PC-3 (cell line): ENCODE measurements at regions not wholly inside any gene's neighbourhood (a gene's known extent, or its start where the extent isn't known, plus 50 kb on each side); places are given as distances from the start of the nearest gene placed in this dataset.
"Not testable (repeated sequence)": the region's sequence is repeated elsewhere in the genome, so short reads cannot be mapped to it uniquely, and the experiment has no call there.

ENCODE experiments used
- ATAC-seq: fragments of 200-7000 bp; cut with Tn5 transposase; 2 replicates; pipeline ENCODE4 v1.9.1; 2020; ENCODE audit warnings: mild to moderate bottlenecking, moderate library complexity
- BruUV-seq: library from RNA; stranded (reverse); fragments of 400-500 nt; replicated peaks from 2 replicates; lab custom pipeline; 2021; lab: Mats Ljungman, UMichigan
- CTCF ChIA-PET: fragments of 300-600 bp; sonication (Branson Sonifier 250); formaldehyde crosslinking; loops from one replicate; lab custom pipeline; 2022; ENCODE audit warnings: antibody characterized with exemption; lab: Charles Lee
- POLR2A ChIA-PET: fragments of 300-600 bp; sonication (Branson Sonifier 250); formaldehyde crosslinking; loops from one replicate; lab custom pipeline; 2022; ENCODE audit warnings: antibody characterized with exemption; ENCODE audit not compliant: unreplicated experiment; lab: Charles Lee
- DNase-seq: peaks from one replicate; pipeline ENCODE4 v3.0.0-alpha.2; 2015
- H2AFZ ChIP-seq: fragments of 300-600 bp; sonication (generic); 2 replicates; pipeline ENCODE4 v1.6.0; 2016; ENCODE audit warnings: antibody characterized with exemption, low read length
- H3F3A ChIP-seq: fragments of 300-600 bp; sonication (generic); one replicate; pipeline ENCODE4 v1.6.0; 2017; ENCODE audit warnings: antibody characterized with exemption, low read length, control low read depth, mild to moderate bottlenecking; ENCODE audit not compliant: unreplicated experiment
- H3K27ac ChIP-seq: fragments of 300-600 bp; sonication (generic); 2 replicates; pipeline ENCODE4 v1.5.1; 2016; ENCODE audit warnings: mild to moderate bottlenecking, low read length
- H3K27me3 ChIP-seq: fragments of 300-600 bp; sonication (generic); 2 replicates; pipeline ENCODE4 v1.6.1; 2016; ENCODE audit warnings: low read length, mixed read lengths
- H3K36me3 ChIP-seq: fragments of 300-600 bp; sonication (generic); 2 replicates; pipeline ENCODE4 v1.6.1; 2016; ENCODE audit warnings: low read depth, mixed run types, low read length, mixed read lengths
- H3K4me1 ChIP-seq: fragments of 300-600 bp; sonication (generic); 2 replicates; pipeline ENCODE4 v1.5.1; 2016; ENCODE audit warnings: low read length; ENCODE audit not compliant: insufficient read depth
- H3K4me2 ChIP-seq: fragments of 300-600 bp; sonication (generic); 2 replicates; pipeline ENCODE4 v1.6.0; 2016; ENCODE audit warnings: low read length
- H3K4me3 ChIP-seq: fragments of 300-600 bp; sonication (generic); 2 replicates; pipeline ENCODE4 v1.5.1; 2016; ENCODE audit warnings: mild to moderate bottlenecking, low read length, mixed read lengths
- H3K79me2 ChIP-seq: fragments of 300-600 bp; sonication (generic); 2 replicates; pipeline ENCODE4 v1.6.1; 2017; ENCODE audit warnings: low read length, mixed read lengths
- H3K9ac ChIP-seq: fragments of 300-600 bp; sonication (generic); 2 replicates; pipeline ENCODE4 v1.6.0; 2016; ENCODE audit warnings: mild to moderate bottlenecking, low read length
- H3K9me2 ChIP-seq: fragments of 300-600 bp; sonication (generic); replicated peaks from 2 replicates; pipeline ENCODE4 v1.6.1; 2016; ENCODE audit warnings: mixed run types, low read length, mixed read lengths
- H3K9me3 ChIP-seq: fragments of 300-600 bp; sonication (generic); 2 replicates; pipeline ENCODE4 v1.6.1; 2016; ENCODE audit warnings: low read length, mixed read lengths
- H4K20me1 ChIP-seq: fragments of 300-600 bp; sonication (generic); 2 replicates; pipeline ENCODE4 v1.6.1; 2016; ENCODE audit warnings: low read length, mixed read lengths
- EZH2 ChIP-seq: fragments of 300-600 bp; sonication (generic); IDR thresholded peaks from one replicate; pipeline ENCODE4 v1.6.1; 2017; ENCODE audit warnings: antibody characterized with exemption, mild to moderate bottlenecking, low read length; ENCODE audit not compliant: unreplicated experiment
- EZH2phosphoT487 ChIP-seq: fragments of 300-600 bp; sonication (generic); IDR thresholded peaks from 2 replicates; pipeline ENCODE4 v1.6.1; 2018; ENCODE audit warnings: mild to moderate bottlenecking, antibody characterized with exemption, low read length, borderline replicate concordance
- intact Hi-C: fragments of 100-400 bp; cut with micrococcal nuclease; formaldehyde crosslinking; loops from 2 replicates; pipeline ENCODE4 v1.9.0; 2023
- TF ChIP-seq, protein P1 (sequence below): fragments of 300-600 bp; sonication (generic); conservative IDR thresholded peaks from 2 replicates; pipeline ENCODE4 v1.5.1; 2017; ENCODE audit warnings: antibody characterized with exemption, low read depth, mild to moderate bottlenecking, low read length

DNA sequence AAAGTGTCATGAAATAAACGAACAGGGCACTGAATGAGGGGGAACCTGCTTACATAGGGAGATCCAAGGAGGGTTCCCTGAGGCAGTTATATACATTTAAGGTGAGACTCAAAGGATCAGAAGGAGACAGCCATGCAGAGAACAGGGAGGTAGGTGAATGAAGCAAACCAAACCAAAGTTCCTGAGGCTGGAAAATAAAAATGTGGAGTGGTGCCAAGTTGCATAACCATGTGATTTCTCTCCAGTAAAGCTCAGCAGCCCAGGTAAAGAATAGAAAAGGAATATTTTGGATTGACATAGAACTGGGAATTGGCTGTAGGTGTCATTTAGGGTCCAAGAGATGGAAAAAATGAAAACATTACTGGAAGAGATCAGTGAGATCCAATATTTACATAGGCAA is 110.7 kb downstream of the CAAP1 start:
- Histone ChIP-seq H3K9me3 (no peaks in the 10 kb centered on the region), H4K20me1 (no peaks in the 10 kb centered on the region), H3K4me3 (no peak overlapping the region), H3K9me2 (no peaks in the 10 kb centered on the region), H3K9ac (no peak overlapping the region), H3K79me2 (no peaks in the 10 kb centered on the region), H3K36me3 (no peaks in the 10 kb centered on the region), H3F3A (no peaks in the 10 kb centered on the region), H3K27me3 (no peaks in the 10 kb centered on the region), H3K27ac (no peak overlapping the region), H3K4me2 (no peak overlapping the region), H3K4me1 (peaks cover 4% of the 10 kb centered on the region; the same call in 1 of the 2 replicates), H2AFZ (no peak overlapping the region)
- TF ChIP-seq, protein P1, sequence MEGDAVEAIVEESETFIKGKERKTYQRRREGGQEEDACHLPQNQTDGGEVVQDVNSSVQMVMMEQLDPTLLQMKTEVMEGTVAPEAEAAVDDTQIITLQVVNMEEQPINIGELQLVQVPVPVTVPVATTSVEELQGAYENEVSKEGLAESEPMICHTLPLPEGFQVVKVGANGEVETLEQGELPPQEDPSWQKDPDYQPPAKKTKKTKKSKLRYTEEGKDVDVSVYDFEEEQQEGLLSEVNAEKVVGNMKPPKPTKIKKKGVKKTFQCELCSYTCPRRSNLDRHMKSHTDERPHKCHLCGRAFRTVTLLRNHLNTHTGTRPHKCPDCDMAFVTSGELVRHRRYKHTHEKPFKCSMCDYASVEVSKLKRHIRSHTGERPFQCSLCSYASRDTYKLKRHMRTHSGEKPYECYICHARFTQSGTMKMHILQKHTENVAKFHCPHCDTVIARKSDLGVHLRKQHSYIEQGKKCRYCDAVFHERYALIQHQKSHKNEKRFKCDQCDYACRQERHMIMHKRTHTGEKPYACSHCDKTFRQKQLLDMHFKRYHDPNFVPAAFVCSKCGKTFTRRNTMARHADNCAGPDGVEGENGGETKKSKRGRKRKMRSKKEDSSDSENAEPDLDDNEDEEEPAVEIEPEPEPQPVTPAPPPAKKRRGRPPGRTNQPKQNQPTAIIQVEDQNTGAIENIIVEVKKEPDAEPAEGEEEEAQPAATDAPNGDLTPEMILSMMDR, result no peak
- TF ChIP-seq EZH2phosphoT487 (no peak), EZH2 (no peak)
- no peak for ATAC-seq
- intact Hi-C loops, result no loop called here
- DNase-seq, result no peak
- ChIA-PET CTCF (no interaction called here), POLR2A (no interaction called here)
- BruUV-seq, result no TSS peak

DNA sequence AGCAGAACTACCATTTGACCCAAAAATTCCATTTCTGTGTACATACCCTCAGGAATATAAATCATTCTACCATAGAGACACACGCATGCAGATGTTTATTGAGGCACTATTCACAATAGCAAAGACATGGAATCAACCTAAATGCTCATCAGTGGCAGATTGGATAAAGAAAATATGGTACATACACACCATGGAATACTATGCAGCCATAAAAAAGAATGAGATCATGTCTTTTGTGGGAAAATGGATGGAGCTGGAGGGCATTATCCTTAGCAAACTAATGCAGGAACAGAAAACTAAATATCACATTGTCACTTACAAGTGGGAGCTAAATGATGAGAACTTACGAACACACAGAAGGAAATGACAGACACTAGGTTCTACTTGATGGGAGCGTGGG is 112.3 kb downstream of the CAAP1 start:
- intact Hi-C loops, H4K20me1 ChIP-seq, H3K9me3 ChIP-seq, H3K4me2 ChIP-seq, ATAC-seq, H3K9me2 ChIP-seq, BruUV-seq, H3K36me3 ChIP-seq, H3K27ac ChIP-seq, H3K9ac ChIP-seq, H3K4me3 ChIP-seq, H3K4me1 ChIP-seq, H3K27me3 ChIP-seq, POLR2A ChIA-PET, H2AFZ ChIP-seq, DNase-seq, H3F3A ChIP-seq, CTCF ChIA-PET, H3K79me2 ChIP-seq: not testable (repeated sequence)

GRCh38 chr9:26779062-26779461 is 113.5 kb downstream of the CAAP1 start:
- no TSS peak for BruUV-seq
- TF ChIP-seq, protein P1, result no peak
- no peak for TF ChIP-seq EZH2
- TF ChIP-seq EZH2phosphoT487, result no peak
- Histone ChIP-seq H3K27ac (no peak overlapping the region), H3K9me2 (no peaks in the 10 kb centered on the region), H3K4me1 (peaks cover 4% of the 10 kb centered on the region; the same call in 1 of the 2 replicates), H4K20me1 (no peaks in the 10 kb centered on the region), H3K9ac (no peak overlapping the region), H3F3A (no peaks in the 10 kb centered on the region), H3K4me2 (no peak overlapping the region), H2AFZ (no peak overlapping the region), H3K36me3 (no peaks in the 10 kb centered on the region), H3K4me3 (no peak overlapping the region), H3K79me2 (no peaks in the 10 kb centered on the region), H3K9me3 (no peaks in the 10 kb centered on the region), H3K27me3 (no peaks in the 10 kb centered on the region)
- ATAC-seq, result peak; percentile 90
- CTCF ChIA-PET, result no interaction called here
- POLR2A ChIA-PET, result no interaction called here
- peak; percentile 36 for DNase-seq
- intact Hi-C loops, result no loop called here
